ENCODE measurements at regions not wholly inside any gene's neighbourhood (a gene's known extent, or its start where the extent isn't known, plus 50 kb on each side); places are given as distances from the start of the nearest gene placed in this dataset.
"Not testable (repeated sequence)": the region's sequence is repeated elsewhere in the genome, so short reads cannot be mapped to it uniquely, and the experiment has no call there.

GRCh38 chr2:111596808-111597705 lies 286.9 kb downstream of the ANAPC1 start:
- not testable (repeated sequence) for DNase-seq

GRCh38 chr2:111598944-111599343 lies 285.0 kb downstream of the ANAPC1 start:
- not testable (repeated sequence) for DNase-seq

- not testable (repeated sequence) for DNase-seq
Observed at GRCh38 chr2:111602259-111602658, 281.7 kb downstream of the ANAPC1 start.

- DNase-seq = not testable (repeated sequence)
Observed at GRCh38 chr2:111605798-111606197, 278.2 kb downstream of the ANAPC1 start.

GRCh38 chr2:111606632-111607031 lies 277.4 kb downstream of the ANAPC1 start:
- DNase-seq = not testable (repeated sequence)

GRCh38 chr2:111609146-111609844 lies 274.7 kb downstream of the ANAPC1 start:
- not testable (repeated sequence) for DNase-seq

GRCh38 chr2:111610035-111610434 lies 274.0 kb downstream of the ANAPC1 start:
- DNase-seq = not testable (repeated sequence)

GRCh38 chr2:111616651-111617218 lies 267.3 kb downstream of the ANAPC1 start:
- no peak for DNase-seq

GRCh38 chr2:111617299-111618225 lies 266.4 kb downstream of the ANAPC1 start:
- no peak for DNase-seq

- no peak for DNase-seq
Observed at GRCh38 chr2:111618226-111618977, 265.6 kb downstream of the ANAPC1 start.

- no peak for DNase-seq
Observed at GRCh38 chr2:111618978-111619902, 264.8 kb downstream of the ANAPC1 start.

GRCh38 chr2:111620281-111620680 lies 263.7 kb downstream of the ANAPC1 start:
- no peak for DNase-seq

GRCh38 chr2:111622859-111623258 lies 261.1 kb downstream of the ANAPC1 start:
- DNase-seq = no peak

- no peak for DNase-seq
Observed at GRCh38 chr2:111623380-111623779, 260.6 kb downstream of the ANAPC1 start.

GRCh38 chr2:111624411-111625156 lies 259.4 kb downstream of the ANAPC1 start:
- no peak for DNase-seq

GRCh38 chr2:111625157-111625537 lies 258.8 kb downstream of the ANAPC1 start:
- not testable (repeated sequence) for DNase-seq

GRCh38 chr2:111626037-111626864 lies 257.7 kb downstream of the ANAPC1 start:
- DNase-seq = no peak

- no peak for DNase-seq
Observed at GRCh38 chr2:111626865-111627163, 257.2 kb downstream of the ANAPC1 start.

- DNase-seq = no peak
Observed at GRCh38 chr2:111627256-111627655, 256.7 kb downstream of the ANAPC1 start.

Data from activated T-cell treated with anti-CD3 and anti-CD28 coated beads for 4 hours (primary cell).